ENCODE measurements at regions not wholly inside any gene's neighbourhood (a gene's known extent, or its start where the extent isn't known, plus 50 kb on each side); places are given as distances from the start of the nearest gene placed in this dataset.

DNA sequence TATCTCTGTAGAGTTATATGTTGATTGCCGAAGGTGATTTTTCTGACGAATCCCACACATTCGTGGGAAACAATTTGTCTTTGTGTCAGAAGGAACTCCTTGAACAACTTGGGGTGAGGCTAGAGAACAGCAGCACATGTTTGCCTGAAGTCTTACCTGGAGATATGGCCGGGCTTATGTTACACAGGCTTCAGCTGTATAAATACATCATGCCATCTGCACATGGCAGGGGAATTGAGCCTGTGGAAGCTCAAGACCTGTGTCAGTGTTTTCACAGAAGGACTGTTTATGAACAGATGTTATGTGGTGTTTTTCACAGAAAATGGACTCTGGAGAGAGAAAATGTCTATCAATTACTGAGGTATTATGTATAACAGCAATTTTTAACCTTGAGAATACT, 203.6 kb upstream of the MDFIC2 start:
- TF ChIP-seq, protein P1, sequence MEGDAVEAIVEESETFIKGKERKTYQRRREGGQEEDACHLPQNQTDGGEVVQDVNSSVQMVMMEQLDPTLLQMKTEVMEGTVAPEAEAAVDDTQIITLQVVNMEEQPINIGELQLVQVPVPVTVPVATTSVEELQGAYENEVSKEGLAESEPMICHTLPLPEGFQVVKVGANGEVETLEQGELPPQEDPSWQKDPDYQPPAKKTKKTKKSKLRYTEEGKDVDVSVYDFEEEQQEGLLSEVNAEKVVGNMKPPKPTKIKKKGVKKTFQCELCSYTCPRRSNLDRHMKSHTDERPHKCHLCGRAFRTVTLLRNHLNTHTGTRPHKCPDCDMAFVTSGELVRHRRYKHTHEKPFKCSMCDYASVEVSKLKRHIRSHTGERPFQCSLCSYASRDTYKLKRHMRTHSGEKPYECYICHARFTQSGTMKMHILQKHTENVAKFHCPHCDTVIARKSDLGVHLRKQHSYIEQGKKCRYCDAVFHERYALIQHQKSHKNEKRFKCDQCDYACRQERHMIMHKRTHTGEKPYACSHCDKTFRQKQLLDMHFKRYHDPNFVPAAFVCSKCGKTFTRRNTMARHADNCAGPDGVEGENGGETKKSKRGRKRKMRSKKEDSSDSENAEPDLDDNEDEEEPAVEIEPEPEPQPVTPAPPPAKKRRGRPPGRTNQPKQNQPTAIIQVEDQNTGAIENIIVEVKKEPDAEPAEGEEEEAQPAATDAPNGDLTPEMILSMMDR (IDR thresholded peaks at IDR 0.05) = no peak
- no peak for TF ChIP-seq POLR2AphosphoS5 (IDR thresholded peaks at IDR 0.05)
- no peak for TF ChIP-seq POLR2A (IDR thresholded peaks at IDR 0.05)
